Hepatocyte (in vitro differentiated cells): ENCODE measurements at regions not wholly inside any gene's neighbourhood (a gene's known extent, or its start where the extent isn't known, plus 50 kb on each side); places are given as distances from the start of the nearest gene placed in this dataset.

Experiments used
- DNase-seq: peaks from one replicate; pipeline ENCODE4 v3.0.0-alpha.2; 2016; ENCODE audit warnings: low spot score
- H2AFZ ChIP-seq: fragments of 200-600 bp; sonication (generic); 2 replicates; pipeline ENCODE4 v1.6.0; 2016; ENCODE audit warnings: antibody characterized with exemption, mild to moderate bottlenecking
- H3K27ac ChIP-seq: fragments of 200-600 bp; sonication (generic); 2 replicates; pipeline ENCODE4 v1.5.1; 2016; ENCODE audit warnings: mild to moderate bottlenecking
- H3K27me3 ChIP-seq: fragments of 200-600 bp; sonication (generic); 2 replicates; pipeline ENCODE4 v1.6.1; 2016
- H3K36me3 ChIP-seq: fragments of 200-600 bp; sonication (generic); replicated peaks from 2 replicates; pipeline ENCODE4 v1.5.1; 2016; ENCODE audit warnings: low read depth; ENCODE audit not compliant: insufficient read depth
- H3K4me1 ChIP-seq: fragments of 200-600 bp; sonication (generic); 2 replicates; pipeline ENCODE4 v1.5.1; 2016; ENCODE audit warnings: mild to moderate bottlenecking, moderate library complexity; ENCODE audit not compliant: insufficient read depth
- H3K4me2 ChIP-seq: fragments of 200-600 bp; sonication (generic); 2 replicates; pipeline ENCODE4 v1.6.0; 2016
- H3K4me3 ChIP-seq: fragments of 200-600 bp; sonication (generic); 2 replicates; pipeline ENCODE4 v1.5.1; 2016; ENCODE audit warnings: mild to moderate bottlenecking
- H3K79me2 ChIP-seq: fragments of 200-600 bp; sonication (generic); 2 replicates; pipeline ENCODE4 v1.6.0; 2017; ENCODE audit warnings: mild to moderate bottlenecking
- H3K9me2 ChIP-seq: fragments of 200-600 bp; sonication (generic); replicated peaks from 2 replicates; pipeline ENCODE4 v1.6.0; 2017; ENCODE audit warnings: mild to moderate bottlenecking; ENCODE audit not compliant: insufficient read depth
- H3K9me3 ChIP-seq: fragments of 200-600 bp; sonication (generic); 2 replicates; pipeline ENCODE4 v1.5.1; 2016; ENCODE audit warnings: low read depth, mild to moderate bottlenecking
- H4K20me1 ChIP-seq: fragments of 200-600 bp; sonication (generic); 2 replicates; pipeline ENCODE4 v1.6.0; 2016; ENCODE audit warnings: mild to moderate bottlenecking; ENCODE audit not compliant: insufficient read depth, poor library complexity, severe bottlenecking
- EZH2 ChIP-seq: fragments of 200-600 bp; sonication (generic); IDR thresholded peaks from 2 replicates; pipeline ENCODE4 v1.6.1; 2016; ENCODE audit warnings: antibody characterized with exemption, mild to moderate bottlenecking, borderline replicate concordance
- EZH2phosphoT487 ChIP-seq: fragments of 200-600 bp; sonication (generic); IDR thresholded peaks from one replicate; pipeline ENCODE4 v1.6.1; 2018; ENCODE audit warnings: antibody characterized with exemption, mild to moderate bottlenecking, low read depth, moderate library complexity; ENCODE audit not compliant: unreplicated experiment, severe bottlenecking
- WGBS: methylation state at CpG from one replicate; pipeline ENCODE4 v1.1.6; 2016; ENCODE audit warnings: low lambda C conversion rate; ENCODE audit errors: missing lambda C conversion rate; 5-methylcytosine and 5-hydroxymethylcytosine counted together
- TF ChIP-seq, protein P1 (sequence below): fragments of 200-600 bp; sonication (generic); IDR thresholded peaks from 2 replicates; pipeline ENCODE4 v1.5.1; 2016; ENCODE audit warnings: antibody characterized with exemption, mild to moderate bottlenecking; ENCODE audit not compliant: poor library complexity

DNA sequence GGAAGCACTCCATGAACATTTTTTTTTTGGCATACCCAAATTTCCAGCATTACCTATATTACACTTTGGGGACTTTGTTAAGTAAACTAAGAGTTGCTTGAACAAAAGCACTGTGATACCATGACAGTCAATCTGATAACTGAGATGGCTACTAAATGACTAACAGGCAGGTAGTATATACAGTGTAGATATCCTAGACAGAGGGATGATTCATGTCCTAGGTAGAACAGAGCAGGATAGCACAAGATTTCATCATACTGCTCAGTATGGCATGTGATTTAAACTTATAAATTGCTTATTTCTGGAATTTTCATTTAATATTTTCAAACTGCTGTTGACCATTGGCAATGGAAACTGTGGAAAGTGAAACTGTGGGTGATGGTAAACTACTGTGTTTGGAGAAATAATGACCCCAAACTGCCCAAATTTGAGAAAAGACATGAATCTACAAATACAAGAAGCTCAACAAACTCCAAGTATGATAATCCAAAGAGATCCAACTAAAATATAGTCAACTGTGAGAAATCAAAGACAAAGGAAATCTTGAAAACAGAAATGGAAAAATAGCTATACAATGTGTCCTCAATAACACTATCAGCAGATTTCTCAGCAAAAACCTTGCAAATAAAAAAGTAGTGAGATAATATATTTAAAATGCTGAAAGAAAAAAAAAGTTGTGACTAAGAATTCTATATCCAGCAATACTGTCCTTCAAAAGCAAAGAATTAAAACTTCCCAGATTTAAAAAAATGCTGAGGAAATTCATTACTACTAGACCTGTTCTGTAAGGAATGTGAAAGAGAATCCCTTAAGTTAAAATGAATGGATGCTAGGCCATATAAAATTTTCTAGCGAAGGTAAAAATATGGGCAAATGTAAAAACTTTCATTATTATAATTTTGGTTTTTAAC is 410.4 kb downstream of the DUSP10 start:
- no peaks in the 10 kb centered on the region for H3K79me2 ChIP-seq
- peaks cover 16% of the 10 kb centered on the region for H3K9me3 ChIP-seq
- no peaks in the 10 kb centered on the region for H4K20me1 ChIP-seq
- no peaks in the 10 kb centered on the region for H3K9me2 ChIP-seq
- no peak overlapping the region for H2AFZ ChIP-seq
- no peaks in the 10 kb centered on the region for H3K27me3 ChIP-seq
- no peak for DNase-seq
- H3K4me3 ChIP-seq = no peak overlapping the region
- TF ChIP-seq EZH2 = no peak
- TF ChIP-seq, protein P1, sequence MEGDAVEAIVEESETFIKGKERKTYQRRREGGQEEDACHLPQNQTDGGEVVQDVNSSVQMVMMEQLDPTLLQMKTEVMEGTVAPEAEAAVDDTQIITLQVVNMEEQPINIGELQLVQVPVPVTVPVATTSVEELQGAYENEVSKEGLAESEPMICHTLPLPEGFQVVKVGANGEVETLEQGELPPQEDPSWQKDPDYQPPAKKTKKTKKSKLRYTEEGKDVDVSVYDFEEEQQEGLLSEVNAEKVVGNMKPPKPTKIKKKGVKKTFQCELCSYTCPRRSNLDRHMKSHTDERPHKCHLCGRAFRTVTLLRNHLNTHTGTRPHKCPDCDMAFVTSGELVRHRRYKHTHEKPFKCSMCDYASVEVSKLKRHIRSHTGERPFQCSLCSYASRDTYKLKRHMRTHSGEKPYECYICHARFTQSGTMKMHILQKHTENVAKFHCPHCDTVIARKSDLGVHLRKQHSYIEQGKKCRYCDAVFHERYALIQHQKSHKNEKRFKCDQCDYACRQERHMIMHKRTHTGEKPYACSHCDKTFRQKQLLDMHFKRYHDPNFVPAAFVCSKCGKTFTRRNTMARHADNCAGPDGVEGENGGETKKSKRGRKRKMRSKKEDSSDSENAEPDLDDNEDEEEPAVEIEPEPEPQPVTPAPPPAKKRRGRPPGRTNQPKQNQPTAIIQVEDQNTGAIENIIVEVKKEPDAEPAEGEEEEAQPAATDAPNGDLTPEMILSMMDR = no peak
- no peak for TF ChIP-seq EZH2phosphoT487
- H3K4me2 ChIP-seq = no peak overlapping the region
- H3K4me1 ChIP-seq = peaks cover 17% of the 10 kb centered on the region
- 100% methylated on average over 1 of the region's 1 CpG for WGBS
- H3K27ac ChIP-seq = no peak overlapping the region
- H3K36me3 ChIP-seq = no peaks in the 10 kb centered on the region

DNA sequence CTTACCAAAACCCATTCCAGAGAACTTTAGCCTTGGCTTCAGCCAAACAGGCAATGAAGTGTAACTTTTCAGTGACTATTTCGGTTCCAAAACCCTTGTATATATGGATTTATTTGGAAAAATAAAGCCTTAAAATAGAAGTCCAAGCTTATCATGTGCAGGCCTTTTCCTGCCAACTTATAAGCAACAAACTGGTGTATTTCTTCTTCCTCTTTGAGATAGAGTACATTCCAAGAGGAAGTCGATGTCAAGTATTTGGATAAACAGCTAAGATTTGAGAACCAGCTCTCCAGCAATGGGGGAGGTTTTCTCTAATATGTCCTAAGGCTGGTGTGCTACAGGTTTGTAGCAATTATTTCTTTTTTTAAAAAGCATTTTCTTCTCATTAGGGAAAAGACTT is 407.8 kb downstream of the DUSP10 start:
- DNase-seq = no peak
- no peaks in the 10 kb centered on the region for H3K9me2 ChIP-seq
- no peak overlapping the region for H3K4me2 ChIP-seq
- no peak overlapping the region for H3K4me3 ChIP-seq
- WGBS = 30% methylated on average over 2 of the region's 2 CpGs
- peaks cover 17% of the 10 kb centered on the region for H3K4me1 ChIP-seq
- no peaks in the 10 kb centered on the region for H4K20me1 ChIP-seq
- H3K27ac ChIP-seq = no peak overlapping the region
- TF ChIP-seq EZH2phosphoT487 (no peak), EZH2 (no peak)
- TF ChIP-seq, protein P1 = no peak
- no peaks in the 10 kb centered on the region for H3K79me2 ChIP-seq
- H3K9me3 ChIP-seq = peaks cover 16% of the 10 kb centered on the region
- H3K36me3 ChIP-seq = no peaks in the 10 kb centered on the region
- no peaks in the 10 kb centered on the region for H3K27me3 ChIP-seq
- no peak overlapping the region for H2AFZ ChIP-seq

DNA sequence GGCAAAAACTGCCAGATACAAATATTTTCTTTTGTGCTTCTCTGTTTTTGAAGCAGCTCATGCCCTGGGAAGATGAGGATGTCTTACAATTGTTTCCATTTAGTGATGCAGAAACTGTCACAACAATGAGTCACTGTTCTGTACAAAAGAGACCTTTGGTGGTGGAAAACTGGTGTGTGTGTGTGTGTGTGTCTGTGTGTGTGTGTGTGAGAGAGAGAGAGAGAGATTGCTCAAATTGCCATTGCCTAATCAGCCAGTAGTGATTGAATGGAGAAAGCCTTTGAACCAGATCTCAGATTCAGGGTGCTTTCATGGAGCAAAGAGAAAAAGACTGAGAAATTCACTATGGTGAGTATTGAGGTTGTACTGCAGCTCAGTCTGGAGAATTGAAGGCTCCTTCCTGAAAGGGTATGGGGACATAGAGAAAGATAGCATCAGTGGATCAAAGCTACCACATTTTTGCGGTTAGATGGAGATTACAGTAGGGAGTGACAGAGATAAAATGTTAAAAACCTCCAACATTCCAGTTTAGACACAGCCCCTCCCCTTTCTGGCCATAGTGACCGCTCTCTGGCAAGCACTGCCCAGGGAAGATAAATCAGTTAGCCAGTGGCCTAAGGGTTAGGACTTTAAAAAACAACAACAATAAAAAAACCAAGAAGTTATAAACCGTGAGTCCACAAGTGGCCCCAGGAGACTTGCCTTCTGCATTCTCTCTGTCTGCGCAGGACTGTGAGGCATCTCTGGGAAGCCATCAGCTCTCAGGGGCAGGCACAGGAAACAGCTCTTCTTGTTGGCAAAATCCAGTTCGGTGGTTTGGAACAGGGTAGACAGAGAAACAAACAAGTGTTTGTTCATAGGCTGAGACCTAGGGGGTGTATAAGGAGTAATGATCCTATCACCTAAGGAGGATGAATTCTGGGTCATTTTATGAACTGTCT is 406.5 kb downstream of the DUSP10 start:
- Histone ChIP-seq H4K20me1 (no peaks in the 10 kb centered on the region), H3K79me2 (no peaks in the 10 kb centered on the region), H3K4me3 (no peak overlapping the region), H3K9me3 (peaks cover 16% of the 10 kb centered on the region), H3K27me3 (no peaks in the 10 kb centered on the region), H2AFZ (peak overlapping the region; percentile 6), H3K4me1 (peaks cover 17% of the 10 kb centered on the region), H3K27ac (peak overlapping the region; percentile 59), H3K4me2 (peak overlapping the region; percentile 17), H3K36me3 (no peaks in the 10 kb centered on the region), H3K9me2 (no peaks in the 10 kb centered on the region)
- peak; percentile 13 for DNase-seq
- WGBS = 23% methylated on average over 5 of the region's 5 CpGs
- TF ChIP-seq EZH2 (no peak), EZH2phosphoT487 (no peak)
- TF ChIP-seq, protein P1 = no peak
